ENCODE measurements at regions not wholly inside any gene's neighbourhood (a gene's known extent, or its start where the extent isn't known, plus 50 kb on each side); places are given as distances from the start of the nearest gene placed in this dataset.

DNA sequence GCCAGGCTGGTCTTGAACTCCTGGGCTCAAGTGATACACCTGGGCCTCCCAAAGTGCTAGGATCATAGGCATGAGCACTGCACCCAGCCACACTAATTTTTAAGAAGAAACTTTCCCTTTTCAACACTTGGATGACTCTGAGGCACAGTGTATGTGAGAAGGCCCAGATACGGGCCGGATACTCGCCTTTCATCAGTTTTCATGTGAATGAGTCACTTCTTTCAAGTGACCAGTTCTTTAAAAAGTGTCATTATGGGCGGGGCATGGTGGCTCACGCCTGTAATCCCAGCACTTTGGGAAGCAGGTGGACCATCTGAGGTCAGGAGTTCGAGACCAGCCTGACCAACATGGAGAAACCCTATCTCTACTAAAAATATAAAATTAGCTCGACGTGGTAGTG lies 120.8 kb downstream of the CTTN start:
- Histone ChIP-seq H3K18ac (ENCODE audit: low read length) (no peak overlapping the region), H3K9me3 (replicated peaks in 1 of 2; ENCODE audit: control insufficient read depth in 2 of 2, insufficient read depth in 1 of 2, low read depth in 1 of 2, low read length in 2 of 2) (peaks cover 0 to 5% of the 10 kb centered on the region in 2 donors), H4K8ac (ENCODE audit: low read depth, low read length) (no peak overlapping the region), H3K79me1 (ENCODE audit: low read depth, low read length) (peaks cover 3% of the 10 kb centered on the region), H3K14ac (ENCODE audit: low read length) (no peak overlapping the region), H3K23ac (ENCODE audit: low read depth, low read length, poor library complexity) (no peak overlapping the region), H3K4ac (ENCODE audit: low read length) (no peak overlapping the region), H3K4me1 (ENCODE audit: control insufficient read depth in 2 of 2, insufficient read depth in 1 of 2, low read depth in 1 of 2, low read length in 2 of 2) (peaks cover 27 to 29% of the 10 kb centered on the region in 2 donors), H2BK120ac (ENCODE audit: low read depth, low read length) (no peak overlapping the region), H4K91ac (ENCODE audit: low read depth, low read length, poor library complexity) (no peak overlapping the region), H3K4me3 (ENCODE audit: low read length in 2 of 2) (no peak overlapping the region), H3K4me2 (ENCODE audit: insufficient read depth, low read length, poor library complexity, severe bottlenecking) (no peak overlapping the region), H2AFZ (ENCODE audit: low read length) (no peak overlapping the region), H2BK12ac (ENCODE audit: low read length) (no peak overlapping the region), H3K27me3 (ENCODE audit: control insufficient read depth in 3 of 3, insufficient read depth in 3 of 3, low read depth in 1 of 3, low read length in 3 of 3) (no peaks in the 10 kb centered on the region), H2BK5ac (ENCODE audit: low read length) (no peak overlapping the region), H2BK15ac (ENCODE audit: low read length) (no peak overlapping the region), H3K27ac (replicated peaks; ENCODE audit: low read length) (no peak overlapping the region), H3K36me3 (replicated peaks in 1 of 2; ENCODE audit: control insufficient read depth in 2 of 2, insufficient read depth in 2 of 2, low read length in 2 of 2) (no peaks in the 10 kb centered on the region), H2AK5ac (ENCODE audit: low read depth, low read length) (no peak overlapping the region), H3K9ac (ENCODE audit: low read depth, low read length, poor library complexity) (no peak overlapping the region)
- DNase-seq (ENCODE audit: low spot score), result no peak
- WGBS, 2 donors (ENCODE audit: extremely low coverage in 2 of 2, insufficient read length in 2 of 2, insufficient replicate concordance in 1 of 2), result no CpG with 5 or more reads among the region's 8 CpGs

GRCh38 chr11:70521475-70522308 lies 123.4 kb downstream of the CTTN start:
- Histone ChIP-seq H2BK120ac (ENCODE audit: low read depth, low read length) (no peak overlapping the region), H4K8ac (ENCODE audit: low read depth, low read length) (peak overlapping the region; percentile 99), H3K36me3 (replicated peaks in 1 of 2; ENCODE audit: control insufficient read depth in 2 of 2, insufficient read depth in 2 of 2, low read length in 2 of 2) (no peaks in the 10 kb centered on the region), H3K4ac (ENCODE audit: low read length) (peak overlapping the region; percentile 46), H3K9me3 (replicated peaks in 1 of 2; ENCODE audit: control insufficient read depth in 2 of 2, insufficient read depth in 1 of 2, low read depth in 1 of 2, low read length in 2 of 2) (no peaks in the 10 kb centered on the region), H2AK5ac (ENCODE audit: low read depth, low read length) (peak overlapping the region; percentile 91), H2BK15ac (ENCODE audit: low read length) (peak overlapping the region; percentile 72), H3K4me3 (ENCODE audit: low read length in 2 of 2) (peak overlapping the region in 1 of 2 donors; percentile 32), H3K79me1 (ENCODE audit: low read depth, low read length) (peaks cover 3% of the 10 kb centered on the region), H3K4me2 (ENCODE audit: insufficient read depth, low read length, poor library complexity, severe bottlenecking) (no peak overlapping the region), H3K4me1 (ENCODE audit: control insufficient read depth in 2 of 2, insufficient read depth in 1 of 2, low read depth in 1 of 2, low read length in 2 of 2) (peaks cover 38 to 52% of the 10 kb centered on the region in 2 donors), H3K14ac (ENCODE audit: low read length) (peak overlapping the region; percentile 76), H2BK12ac (ENCODE audit: low read length) (peak overlapping the region; percentile 47), H3K18ac (ENCODE audit: low read length) (peak overlapping the region; percentile 88), H2BK5ac (ENCODE audit: low read length) (peak overlapping the region; percentile 40), H3K27me3 (ENCODE audit: control insufficient read depth in 3 of 3, insufficient read depth in 3 of 3, low read depth in 1 of 3, low read length in 3 of 3) (no peaks in the 10 kb centered on the region), H4K91ac (ENCODE audit: low read depth, low read length, poor library complexity) (peak overlapping the region; percentile 11), H3K27ac (replicated peaks; ENCODE audit: low read length) (no peak overlapping the region), H3K23ac (ENCODE audit: low read depth, low read length, poor library complexity) (no peak overlapping the region), H3K9ac (ENCODE audit: low read depth, low read length, poor library complexity) (no peak overlapping the region), H2AFZ (ENCODE audit: low read length) (peak overlapping the region; percentile 60)
- no peak for DNase-seq (ENCODE audit: low spot score)
- no CpG with 5 or more reads among the region's 22 CpGs for WGBS, 2 donors (ENCODE audit: extremely low coverage in 2 of 2, insufficient read length in 2 of 2, insufficient replicate concordance in 1 of 2)

GRCh38 chr11:70522309-70522592 lies 123.9 kb downstream of the CTTN start:
- Histone ChIP-seq H3K27me3 (ENCODE audit: control insufficient read depth in 3 of 3, insufficient read depth in 3 of 3, low read depth in 1 of 3, low read length in 3 of 3) (no peaks in the 10 kb centered on the region), H2BK15ac (ENCODE audit: low read length) (no peak overlapping the region), H3K18ac (ENCODE audit: low read length) (no peak overlapping the region), H3K9me3 (replicated peaks in 1 of 2; ENCODE audit: control insufficient read depth in 2 of 2, insufficient read depth in 1 of 2, low read depth in 1 of 2, low read length in 2 of 2) (no peaks in the 10 kb centered on the region), H3K4me1 (ENCODE audit: control insufficient read depth in 2 of 2, insufficient read depth in 1 of 2, low read depth in 1 of 2, low read length in 2 of 2) (peaks cover 38 to 57% of the 10 kb centered on the region in 2 donors), H3K27ac (replicated peaks; ENCODE audit: low read length) (no peak overlapping the region), H2BK5ac (ENCODE audit: low read length) (no peak overlapping the region), H3K79me1 (ENCODE audit: low read depth, low read length) (peaks cover 3% of the 10 kb centered on the region), H2AK5ac (ENCODE audit: low read depth, low read length) (peak overlapping the region; percentile 5), H3K23ac (ENCODE audit: low read depth, low read length, poor library complexity) (no peak overlapping the region), H3K4me3 (ENCODE audit: low read length in 2 of 2) (peak overlapping the region in 1 of 2 donors; percentile 32), H2AFZ (ENCODE audit: low read length) (peak overlapping the region; percentile 60), H3K4ac (ENCODE audit: low read length) (no peak overlapping the region), H3K9ac (ENCODE audit: low read depth, low read length, poor library complexity) (no peak overlapping the region), H3K36me3 (replicated peaks in 1 of 2; ENCODE audit: control insufficient read depth in 2 of 2, insufficient read depth in 2 of 2, low read length in 2 of 2) (no peaks in the 10 kb centered on the region), H4K8ac (ENCODE audit: low read depth, low read length) (no peak overlapping the region), H3K14ac (ENCODE audit: low read length) (no peak overlapping the region), H3K4me2 (ENCODE audit: insufficient read depth, low read length, poor library complexity, severe bottlenecking) (no peak overlapping the region), H4K91ac (ENCODE audit: low read depth, low read length, poor library complexity) (no peak overlapping the region), H2BK12ac (ENCODE audit: low read length) (no peak overlapping the region), H2BK120ac (ENCODE audit: low read depth, low read length) (no peak overlapping the region)
- no peak for DNase-seq (ENCODE audit: low spot score)
- WGBS, 2 donors (ENCODE audit: extremely low coverage in 2 of 2, insufficient read length in 2 of 2, insufficient replicate concordance in 1 of 2), result no CpG with 5 or more reads among the region's 6 CpGs

GRCh38 chr11:70522593-70523311 lies 124.4 kb downstream of the CTTN start:
- peak overlapping the region; percentile 73 for H3K18ac ChIP-seq (ENCODE audit: low read length)
- H4K91ac ChIP-seq (ENCODE audit: low read depth, low read length, poor library complexity), result no peak overlapping the region
- no peaks in the 10 kb centered on the region for H3K36me3 ChIP-seq (replicated peaks in 1 of 2; ENCODE audit: control insufficient read depth in 2 of 2, insufficient read depth in 2 of 2, low read length in 2 of 2)
- peak overlapping the region; percentile 60 for H2AFZ ChIP-seq (ENCODE audit: low read length)
- peaks cover 3% of the 10 kb centered on the region for H3K79me1 ChIP-seq (ENCODE audit: low read depth, low read length)
- H4K8ac ChIP-seq (ENCODE audit: low read depth, low read length), result no peak overlapping the region
- no peak overlapping the region for H3K14ac ChIP-seq (ENCODE audit: low read length)
- peak overlapping the region; percentile 5 for H2AK5ac ChIP-seq (ENCODE audit: low read depth, low read length)
- no peak overlapping the region for H2BK15ac ChIP-seq (ENCODE audit: low read length)
- peak overlapping the region in 1 of 2 donors; percentile 32 for H3K4me3 ChIP-seq (ENCODE audit: low read length in 2 of 2)
- H3K23ac ChIP-seq (ENCODE audit: low read depth, low read length, poor library complexity), result peak overlapping the region; percentile 48
- no peak overlapping the region for H2BK120ac ChIP-seq (ENCODE audit: low read depth, low read length)
- peak; percentile 24 for DNase-seq (ENCODE audit: low spot score)
- H3K4ac ChIP-seq (ENCODE audit: low read length), result no peak overlapping the region
- no peak overlapping the region for H3K4me2 ChIP-seq (ENCODE audit: insufficient read depth, low read length, poor library complexity, severe bottlenecking)
- no peak overlapping the region for H3K27ac ChIP-seq (replicated peaks; ENCODE audit: low read length)
- no peak overlapping the region for H3K9ac ChIP-seq (ENCODE audit: low read depth, low read length, poor library complexity)
- H3K9me3 ChIP-seq (replicated peaks in 1 of 2; ENCODE audit: control insufficient read depth in 2 of 2, insufficient read depth in 1 of 2, low read depth in 1 of 2, low read length in 2 of 2), result no peaks in the 10 kb centered on the region
- H2BK12ac ChIP-seq (ENCODE audit: low read length), result no peak overlapping the region
- H3K27me3 ChIP-seq (ENCODE audit: control insufficient read depth in 3 of 3, insufficient read depth in 3 of 3, low read depth in 1 of 3, low read length in 3 of 3), result no peaks in the 10 kb centered on the region
- no peak overlapping the region for H2BK5ac ChIP-seq (ENCODE audit: low read length)
- no CpG with 5 or more reads among the region's 26 CpGs for WGBS, 2 donors (ENCODE audit: extremely low coverage in 2 of 2, insufficient read length in 2 of 2, insufficient replicate concordance in 1 of 2)
- peaks cover 38 to 58% of the 10 kb centered on the region in 2 donors for H3K4me1 ChIP-seq (ENCODE audit: control insufficient read depth in 2 of 2, insufficient read depth in 1 of 2, low read depth in 1 of 2, low read length in 2 of 2)
